GM23338 (cell line): ENCODE measurements at regions not wholly inside any gene's neighbourhood (a gene's known extent, or its start where the extent isn't known, plus 50 kb on each side); places are given as distances from the start of the nearest gene placed in this dataset.

Source experiments
- ATAC-seq: fragments of 200-7000 bp; cut with Tn5 transposase; 3 replicates; pipeline ENCODE4 v1.9.1; 2020
- DNase-seq: peaks from one replicate; pipeline ENCODE4 v3.0.0-alpha.2; 2015; ENCODE audit warnings: low spot score
- H2AFZ ChIP-seq: fragments of 200-600 bp; sonication (generic); 2 replicates; pipeline ENCODE4 v1.8.0; 2016; ENCODE audit warnings: antibody characterized with exemption, mild to moderate bottlenecking, moderate library complexity
- H3F3A ChIP-seq: fragments of 200-600 bp; sonication (generic); replicated peaks from 2 replicates; pipeline ENCODE4 v1.8.0; 2017; ENCODE audit warnings: antibody characterized with exemption, mixed run types, low read depth
- H3K27ac ChIP-seq: fragments of 200-600 bp; sonication (generic); 2 replicates; pipeline ENCODE4 v1.6.1; 2016; ENCODE audit warnings: low read depth
- H3K27me3 ChIP-seq: fragments of 200-600 bp; sonication (generic); 2 replicates; pipeline ENCODE4 v1.8.0; 2016; ENCODE audit warnings: mild to moderate bottlenecking, mixed run types, moderate library complexity; ENCODE audit not compliant: insufficient read depth
- H3K36me3 ChIP-seq: fragments of 200-600 bp; sonication (generic); 2 replicates; pipeline ENCODE4 v1.8.0; 2016; ENCODE audit warnings: mild to moderate bottlenecking; ENCODE audit not compliant: insufficient read depth
- H3K4me1 ChIP-seq: fragments of 200-600 bp; sonication (generic); 2 replicates; pipeline ENCODE4 v1.8.0; 2016; ENCODE audit warnings: mild to moderate bottlenecking, moderate library complexity; ENCODE audit not compliant: insufficient read depth
- H3K4me2 ChIP-seq: fragments of 200-600 bp; sonication (generic); 2 replicates; pipeline ENCODE4 v1.7.1; 2017; ENCODE audit warnings: mixed run types
- H3K4me3 ChIP-seq: fragments of 200-600 bp; sonication (generic); 2 replicates; pipeline ENCODE4 v1.6.1; 2016; ENCODE audit warnings: mixed run types
- H3K79me2 ChIP-seq: fragments of 200-600 bp; sonication (generic); replicated peaks from 2 replicates; pipeline ENCODE4 v1.8.0; 2017; ENCODE audit warnings: mild to moderate bottlenecking; ENCODE audit not compliant: insufficient read depth
- H3K9me2 ChIP-seq: fragments of 200-600 bp; sonication (generic); 2 replicates; pipeline ENCODE4 v1.8.0; 2017; ENCODE audit not compliant: insufficient read depth
- H4K20me1 ChIP-seq: fragments of 200-600 bp; sonication (generic); replicated peaks from 2 replicates; pipeline ENCODE4 v1.8.0; 2017; ENCODE audit warnings: mild to moderate bottlenecking; ENCODE audit not compliant: insufficient read depth
- H3K27ac Mint-ChIP-seq: 2 replicates; pipeline ENCODE4 v1.8.0; 2020; ENCODE audit warnings: inconsistent platforms, mild to moderate bottlenecking, moderate library complexity, mixed read lengths
- H3K27me3 Mint-ChIP-seq: 3 replicates; pipeline ENCODE4 v1.8.0; 2022; ENCODE audit warnings: low read depth, mild to moderate bottlenecking, moderate library complexity, mixed read lengths, inconsistent platforms; ENCODE audit not compliant: insufficient read depth, poor library complexity
- H3K36me3 Mint-ChIP-seq: 3 replicates; pipeline ENCODE4 v1.8.0; 2021; ENCODE audit warnings: low read depth, mild to moderate bottlenecking, inconsistent platforms, moderate library complexity, mixed read lengths
- H3K4me1 Mint-ChIP-seq: 3 replicates; pipeline ENCODE4 v1.8.0; 2020; ENCODE audit warnings: mild to moderate bottlenecking, inconsistent platforms, mixed read lengths
- H3K4me3 Mint-ChIP-seq: 3 replicates; pipeline ENCODE4 v1.8.0; 2021; ENCODE audit warnings: moderate library complexity, mild to moderate bottlenecking, inconsistent platforms, mixed read lengths
- H3K9me3 Mint-ChIP-seq: 3 replicates; pipeline ENCODE4 v1.8.0; 2020; ENCODE audit warnings: moderate library complexity, mild to moderate bottlenecking, inconsistent platforms, mixed read lengths
- CREB1 ChIP-seq: fragments of 250-450 bp; sonication (Bioruptor Pico); IDR thresholded peaks from 2 replicates; pipeline ENCODE4 v1.5.0; 2020; ENCODE audit warnings: low read depth, mild to moderate bottlenecking, moderate library complexity
- CTCF ChIP-seq, 2 experiments: fragments of 200-600 bp in 1 of 2; sonication (generic) in 1 of 2; conservative IDR thresholded peaks; 2 replicates each; pipeline versions ENCODE4 v1.5.1 to v1.6.1; 2016 to 2017; ENCODE audit warnings: antibody characterized with exemption in 2 of 2, low read depth in 2 of 2, mild to moderate bottlenecking in 2 of 2, moderate library complexity in 1 of 2
- ETS1 ChIP-seq: IDR thresholded peaks from 2 replicates; pipeline ENCODE4 v1.6.1; 2016; ENCODE audit warnings: antibody characterized with exemption
- EZH2 ChIP-seq: fragments of 200-600 bp; sonication (generic); IDR thresholded peaks from one replicate; pipeline ENCODE4 v1.8.0; 2017; ENCODE audit warnings: antibody characterized with exemption, mild to moderate bottlenecking, low read depth; ENCODE audit not compliant: unreplicated experiment
- EZH2phosphoT487 ChIP-seq: fragments of 200-600 bp; sonication (generic); IDR thresholded peaks from one replicate; pipeline ENCODE4 v1.8.1; 2018; ENCODE audit warnings: antibody characterized with exemption; ENCODE audit not compliant: unreplicated experiment
- JUNB ChIP-seq: IDR thresholded peaks from one replicate; pipeline ENCODE4 v1.6.1; 2016; ENCODE audit warnings: antibody characterized with exemption; ENCODE audit not compliant: unreplicated experiment
- NANOG ChIP-seq: IDR thresholded peaks from 2 replicates; pipeline ENCODE4 v1.6.1; 2016; ENCODE audit warnings: antibody characterized with exemption, borderline replicate concordance
- POLR2AphosphoS5 ChIP-seq: IDR thresholded peaks from 2 replicates; pipeline ENCODE4 v1.6.1; 2016; ENCODE audit warnings: antibody characterized with exemption, low read depth
- REST ChIP-seq: IDR thresholded peaks from one replicate; pipeline ENCODE4 v1.6.1; 2018; ENCODE audit warnings: antibody characterized with exemption; ENCODE audit not compliant: unreplicated experiment
- STAT1 ChIP-seq: IDR thresholded peaks from one replicate; pipeline ENCODE4 v1.6.1; 2016; ENCODE audit warnings: antibody characterized with exemption; ENCODE audit not compliant: unreplicated experiment
- ZNF114 ChIP-seq: fragments of 250-450 bp; sonication (Bioruptor Pico); IDR thresholded peaks from 2 replicates; pipeline ENCODE4 v1.5.0; 2020; ENCODE audit warnings: mild to moderate bottlenecking, moderate library complexity
- ZNF331 ChIP-seq: fragments of 250-450 bp; sonication (Bioruptor Pico); IDR thresholded peaks from 2 replicates; pipeline ENCODE4 v1.5.0; 2020; ENCODE audit warnings: low read depth, mild to moderate bottlenecking, moderate library complexity
- ZNF462 ChIP-seq: fragments of 250-450 bp; sonication (Bioruptor Pico); IDR thresholded peaks from 2 replicates; pipeline ENCODE4 v1.5.0; 2020; ENCODE audit warnings: mild to moderate bottlenecking, moderate library complexity

GRCh38 chr3:177743173-177743890 is 546.0 kb upstream of the TBL1XR1 start:
- Histone ChIP-seq H3K27me3 (no peaks in the 10 kb centered on the region), H3K4me3 (no peak overlapping the region), H3K79me2 (no peaks in the 10 kb centered on the region), H2AFZ (no peak overlapping the region), H4K20me1 (no peaks in the 10 kb centered on the region), H3K4me1 (peaks cover 14% of the 10 kb centered on the region), H3K36me3 (no peaks in the 10 kb centered on the region), H3F3A (no peaks in the 10 kb centered on the region), H3K9me2 (no peaks in the 10 kb centered on the region), H3K27ac (no peak overlapping the region), H3K4me2 (no peak overlapping the region)
- peaks cover 12% of the 10 kb centered on the region for H3K4me1 Mint-ChIP-seq
- H3K4me3 Mint-ChIP-seq: no peak overlapping the region
- H3K36me3 Mint-ChIP-seq: no peaks in the 10 kb centered on the region; the same call in 2 of the 3 replicates
- peaks cover 4% of the 10 kb centered on the region for H3K27me3 Mint-ChIP-seq
- TF ChIP-seq REST: no peak
- no peak for TF ChIP-seq ZNF462 (CRISPR knock-in tag)
- TF ChIP-seq EZH2: no peak
- no peak for TF ChIP-seq CREB1
- no peak for TF ChIP-seq EZH2phosphoT487
- no peak for TF ChIP-seq POLR2AphosphoS5
- TF ChIP-seq NANOG: no peak
- no peak for TF ChIP-seq ETS1
- no peak for TF ChIP-seq STAT1
- no peak for TF ChIP-seq JUNB
- TF ChIP-seq ZNF331 (CRISPR knock-in tag): no peak
- TF ChIP-seq CTCF (conservative IDR thresholded peaks at IDR 0.05; ENCODE audit: low read depth in 2 of 2): no peak
- no peak for TF ChIP-seq ZNF114 (CRISPR knock-in tag)
- ATAC-seq (no peak), DNase-seq (no peak)
- no peak overlapping the region for H3K27ac Mint-ChIP-seq
- H3K9me3 Mint-ChIP-seq: peaks cover 2% of the 10 kb centered on the region; the same call in 1 of the 3 replicates
